Mesendoderm (in vitro differentiated cells): ENCODE measurements at regions not wholly inside any gene's neighbourhood (a gene's known extent, or its start where the extent isn't known, plus 50 kb on each side); places are given as distances from the start of the nearest gene placed in this dataset.

ENCODE experiments used
- DNase-seq: peaks from one replicate; pipeline ENCODE4 v3.0.0; 2013
- H2AK5ac ChIP-seq: 2 replicates; pipeline ENCODE4 v1.6.1; 2013; ENCODE audit warnings: low read length, inconsistent platforms
- H2BK120ac ChIP-seq: 2 replicates; pipeline ENCODE4 v1.6.1; 2013; ENCODE audit warnings: low read depth, mild to moderate bottlenecking, low read length, moderate library complexity, mixed read lengths
- H2BK15ac ChIP-seq: replicated peaks from 2 replicates; pipeline ENCODE4 v1.6.1; 2013; ENCODE audit warnings: low read depth, mild to moderate bottlenecking, moderate library complexity
- H2BK5ac ChIP-seq: 2 replicates; pipeline ENCODE4 v1.6.1; 2013; ENCODE audit warnings: low read length, inconsistent platforms
- H3K18ac ChIP-seq: 2 replicates; pipeline ENCODE4 v1.6.1; 2013; ENCODE audit warnings: mild to moderate bottlenecking, low read length, mixed read lengths
- H3K23ac ChIP-seq: one replicate; pipeline ENCODE4 v1.6.1; 2013; ENCODE audit warnings: low read length
- H3K27ac ChIP-seq: 2 replicates; pipeline ENCODE4 v1.5.1; 2013; ENCODE audit warnings: low read depth, mild to moderate bottlenecking, inconsistent platforms, low read length, moderate library complexity
- H3K27me3 ChIP-seq: 2 replicates; pipeline ENCODE4 v1.6.1; 2013; ENCODE audit warnings: low read length, control low read depth, mild to moderate bottlenecking, inconsistent platforms; ENCODE audit not compliant: insufficient read depth, poor library complexity
- H3K36me3 ChIP-seq: 2 replicates; pipeline ENCODE4 v1.6.1; 2013; ENCODE audit warnings: low read length, inconsistent platforms; ENCODE audit not compliant: control insufficient read depth, insufficient read depth
- H3K4ac ChIP-seq: one replicate; pipeline ENCODE4 v1.6.1; 2013; ENCODE audit warnings: low read depth, mild to moderate bottlenecking, low read length, moderate library complexity
- H3K4me1 ChIP-seq: 2 replicates; pipeline ENCODE4 v1.6.1; 2013; ENCODE audit warnings: low read depth, low read length, inconsistent platforms; ENCODE audit not compliant: control insufficient read depth
- H3K4me2 ChIP-seq: 2 replicates; pipeline ENCODE4 v1.6.1; 2013; ENCODE audit warnings: low read length
- H3K4me3 ChIP-seq: 2 replicates; pipeline ENCODE4 v1.5.1; 2013; ENCODE audit warnings: mild to moderate bottlenecking, low read length
- H3K56ac ChIP-seq: one replicate; pipeline ENCODE4 v1.6.1; 2013; ENCODE audit warnings: low read length
- H3K79me1 ChIP-seq: 2 replicates; pipeline ENCODE4 v1.6.1; 2013; ENCODE audit warnings: low read length, inconsistent platforms
- H3K79me2 ChIP-seq: 2 replicates; pipeline ENCODE4 v1.6.1; 2013; ENCODE audit warnings: mild to moderate bottlenecking, low read length; ENCODE audit not compliant: control insufficient read depth, insufficient read depth
- H3K9ac ChIP-seq: 2 replicates; pipeline ENCODE4 v1.6.1; 2013; ENCODE audit warnings: low read length, inconsistent platforms
- H4K5ac ChIP-seq: one replicate; pipeline ENCODE4 v1.6.1; 2013; ENCODE audit warnings: low read length
- H4K8ac ChIP-seq: one replicate; pipeline ENCODE4 v1.6.1; 2013; ENCODE audit warnings: low read depth, mild to moderate bottlenecking, control low read depth, low read length, moderate library complexity
- whole genome bisulfite sequencing: extraction: QIAGEN DNeasy Blood & Tissue Kit; methylation state at CpG from one replicate; pipeline ENCODE4 v1.1.7; 2013; ENCODE audit warnings: low lambda C conversion rate, missing lambda C conversion rate; ENCODE audit not compliant: insufficient coverage; ENCODE audit errors: extremely low coverage; 5-methylcytosine and 5-hydroxymethylcytosine counted together

GRCh38 chr7:81590131-81590530 is 179.7 kb downstream of the HGF start:
- H2AK5ac ChIP-seq = no peak overlapping the region
- DNase-seq = no peak
- no peaks in the 10 kb centered on the region for H3K4me1 ChIP-seq
- no peak overlapping the region for H3K18ac ChIP-seq
- no peak overlapping the region for H2BK15ac ChIP-seq
- no peak overlapping the region for H3K56ac ChIP-seq
- H3K27me3 ChIP-seq = no peaks in the 10 kb centered on the region
- no peak overlapping the region for H4K8ac ChIP-seq
- no peak overlapping the region for H3K23ac ChIP-seq
- no peak overlapping the region for H4K5ac ChIP-seq
- no peak overlapping the region for H2BK120ac ChIP-seq
- no peak overlapping the region for H3K4ac ChIP-seq
- no peaks in the 10 kb centered on the region for H3K36me3 ChIP-seq
- H3K79me2 ChIP-seq = no peaks in the 10 kb centered on the region
- H3K4me3 ChIP-seq = no peak overlapping the region
- no CpG with 5 or more reads among the region's 5 CpGs for WGBS
- no peak overlapping the region for H2BK5ac ChIP-seq
- no peak overlapping the region for H3K9ac ChIP-seq
- no peak overlapping the region for H3K27ac ChIP-seq
- no peak overlapping the region for H3K4me2 ChIP-seq
- no peaks in the 10 kb centered on the region for H3K79me1 ChIP-seq

- no peak overlapping the region for H3K23ac ChIP-seq
- H3K79me2 ChIP-seq = no peaks in the 10 kb centered on the region
- no peak overlapping the region for H3K9ac ChIP-seq
- no peak overlapping the region for H3K27ac ChIP-seq
- no peak overlapping the region for H3K4me3 ChIP-seq
- no peak overlapping the region for H3K18ac ChIP-seq
- no peaks in the 10 kb centered on the region for H3K27me3 ChIP-seq
- no peaks in the 10 kb centered on the region for H3K79me1 ChIP-seq
- no peak overlapping the region for H4K8ac ChIP-seq
- no peaks in the 10 kb centered on the region for H3K36me3 ChIP-seq
- no peak for DNase-seq
- no peak overlapping the region for H2BK5ac ChIP-seq
- H3K56ac ChIP-seq = no peak overlapping the region
- no peak overlapping the region for H3K4ac ChIP-seq
- H2AK5ac ChIP-seq = no peak overlapping the region
- no peak overlapping the region for H4K5ac ChIP-seq
- no peak overlapping the region for H3K4me2 ChIP-seq
- no peaks in the 10 kb centered on the region for H3K4me1 ChIP-seq
- no peak overlapping the region for H2BK15ac ChIP-seq
- WGBS = no CpG with 5 or more reads among the region's 4 CpGs
- no peak overlapping the region for H2BK120ac ChIP-seq
Observed at GRCh38 chr7:81584667-81585066, 185.2 kb downstream of the HGF start.

- H3K27ac ChIP-seq = no peak overlapping the region
- H3K9ac ChIP-seq = no peak overlapping the region
- H4K5ac ChIP-seq = no peak overlapping the region
- no peaks in the 10 kb centered on the region for H3K79me2 ChIP-seq
- H3K79me1 ChIP-seq = no peaks in the 10 kb centered on the region
- no peaks in the 10 kb centered on the region for H3K36me3 ChIP-seq
- no CpG with 5 or more reads among the region's 2 CpGs for WGBS
- H4K8ac ChIP-seq = no peak overlapping the region
- H3K27me3 ChIP-seq = no peaks in the 10 kb centered on the region
- H3K18ac ChIP-seq = no peak overlapping the region
- H2BK120ac ChIP-seq = no peak overlapping the region
- H3K4me2 ChIP-seq = no peak overlapping the region
- H2BK5ac ChIP-seq = no peak overlapping the region
- no peak overlapping the region for H3K4ac ChIP-seq
- H3K4me1 ChIP-seq = no peaks in the 10 kb centered on the region
- H3K4me3 ChIP-seq = no peak overlapping the region
- no peak overlapping the region for H2BK15ac ChIP-seq
- H3K56ac ChIP-seq = no peak overlapping the region
- DNase-seq = no peak
- H2AK5ac ChIP-seq = no peak overlapping the region
- H3K23ac ChIP-seq = no peak overlapping the region
Observed at GRCh38 chr7:81583882-81584533, 185.8 kb downstream of the HGF start.

- Histone ChIP-seq H2BK120ac (no peak overlapping the region), H3K23ac (no peak overlapping the region), H3K4me1 (no peaks in the 10 kb centered on the region), H3K56ac (no peak overlapping the region), H4K8ac (no peak overlapping the region), H3K18ac (no peak overlapping the region), H3K27ac (no peak overlapping the region), H3K79me1 (no peaks in the 10 kb centered on the region), H2AK5ac (no peak overlapping the region), H3K4me2 (no peak overlapping the region), H3K27me3 (no peaks in the 10 kb centered on the region), H3K4ac (no peak overlapping the region), H2BK5ac (no peak overlapping the region), H3K9ac (no peak overlapping the region), H3K4me3 (no peak overlapping the region), H3K79me2 (no peaks in the 10 kb centered on the region), H2BK15ac (no peak overlapping the region), H3K36me3 (no peaks in the 10 kb centered on the region), H4K5ac (no peak overlapping the region)
- no peak for DNase-seq
- no CpG with 5 or more reads among the region's 1 CpG for WGBS
Observed at GRCh38 chr7:81583090-81583489, 186.8 kb downstream of the HGF start.

GRCh38 chr7:81577642-81578340 is 192.1 kb downstream of the HGF start:
- H3K27ac ChIP-seq = no peak overlapping the region
- no peak overlapping the region for H3K18ac ChIP-seq
- H2BK5ac ChIP-seq = no peak overlapping the region
- H3K9ac ChIP-seq = no peak overlapping the region
- no peaks in the 10 kb centered on the region for H3K36me3 ChIP-seq
- H3K4me2 ChIP-seq = no peak overlapping the region
- no peak overlapping the region for H2BK120ac ChIP-seq
- no peak overlapping the region for H2AK5ac ChIP-seq
- H3K79me2 ChIP-seq = no peaks in the 10 kb centered on the region
- H3K27me3 ChIP-seq = no peaks in the 10 kb centered on the region
- DNase-seq = no peak
- no peak overlapping the region for H3K23ac ChIP-seq
- no peak overlapping the region for H2BK15ac ChIP-seq
- H3K79me1 ChIP-seq = no peaks in the 10 kb centered on the region
- no peak overlapping the region for H3K4ac ChIP-seq
- H4K5ac ChIP-seq = no peak overlapping the region
- no peaks in the 10 kb centered on the region for H3K4me1 ChIP-seq
- WGBS = no CpG with 5 or more reads among the region's 2 CpGs
- H3K4me3 ChIP-seq = no peak overlapping the region
- no peak overlapping the region for H4K8ac ChIP-seq
- no peak overlapping the region for H3K56ac ChIP-seq
